Right lung (tissue), 2 donors: ENCODE measurements at regions not wholly inside any gene's neighbourhood (a gene's known extent, or its start where the extent isn't known, plus 50 kb on each side); places are given as distances from the start of the nearest gene placed in this dataset.
"Not testable (repeated sequence)": the region's sequence is repeated elsewhere in the genome, so short reads cannot be mapped to it uniquely, and the experiment has no call there.

Source experiments
- DNase-seq, 2 donors: peaks; one replicate each; pipeline ENCODE4 v3.0.0-alpha.2; 2013

DNA sequence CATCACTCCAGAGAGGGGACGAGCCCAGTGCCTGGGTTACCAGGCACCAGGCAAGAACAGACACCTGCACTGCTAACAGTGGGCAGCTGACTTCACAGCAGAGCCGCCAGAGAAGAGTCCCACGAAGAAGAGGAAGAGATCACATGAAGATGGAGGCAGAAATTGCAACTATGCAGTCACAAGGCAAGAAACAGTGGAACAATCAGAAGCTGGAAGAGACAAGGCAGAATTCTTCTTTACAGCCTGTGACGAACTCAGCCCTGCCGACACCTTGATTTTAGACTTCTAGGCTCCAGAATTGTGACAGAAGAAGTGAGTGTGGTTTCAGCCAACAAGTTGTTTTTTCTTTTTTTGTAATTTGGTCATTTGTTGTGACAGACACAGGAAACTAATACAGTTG is 59.2 kb downstream of the IL12A start:
- no peak for DNase-seq

DNA sequence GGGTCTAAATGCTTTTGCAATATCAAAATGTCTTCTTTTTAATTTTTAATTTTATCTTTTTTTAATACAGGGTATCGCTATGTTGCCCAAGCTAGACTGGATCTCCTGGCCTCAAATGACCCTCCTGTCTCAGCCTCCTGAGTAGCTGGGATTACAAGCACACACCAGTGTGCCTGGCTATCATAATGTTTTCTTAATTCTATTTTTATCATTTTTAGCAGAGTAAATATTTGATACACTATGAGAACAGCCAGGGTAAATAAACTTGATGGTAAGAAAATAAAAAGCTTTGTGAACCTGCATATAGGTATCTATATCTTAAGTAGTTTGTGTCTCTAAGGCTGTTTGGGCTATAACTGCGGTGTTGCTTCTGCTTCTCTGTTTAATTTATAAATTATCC is 60.4 kb downstream of the IL12A start:
- DNase-seq = no peak

DNA sequence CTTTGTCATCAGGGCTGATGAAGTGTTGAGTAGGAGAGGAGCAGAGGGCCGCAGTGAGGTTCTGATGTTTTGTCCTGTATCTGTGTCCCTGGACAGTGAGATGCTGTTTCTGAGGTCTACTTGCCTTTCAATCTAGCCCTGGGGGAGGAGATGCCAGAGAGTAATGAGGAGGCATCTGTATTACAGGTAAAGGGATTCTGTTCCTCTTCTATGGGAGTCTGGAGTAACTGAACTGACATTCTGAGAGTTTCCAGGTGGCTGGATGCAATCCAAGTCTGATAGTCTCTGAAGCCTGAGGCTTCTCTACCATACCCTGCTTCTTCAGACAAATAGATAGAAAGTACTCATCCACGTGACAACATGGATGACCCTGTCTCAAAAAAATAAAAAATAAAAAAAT is 60.9 kb downstream of the IL12A start:
- no peak for DNase-seq

DNA sequence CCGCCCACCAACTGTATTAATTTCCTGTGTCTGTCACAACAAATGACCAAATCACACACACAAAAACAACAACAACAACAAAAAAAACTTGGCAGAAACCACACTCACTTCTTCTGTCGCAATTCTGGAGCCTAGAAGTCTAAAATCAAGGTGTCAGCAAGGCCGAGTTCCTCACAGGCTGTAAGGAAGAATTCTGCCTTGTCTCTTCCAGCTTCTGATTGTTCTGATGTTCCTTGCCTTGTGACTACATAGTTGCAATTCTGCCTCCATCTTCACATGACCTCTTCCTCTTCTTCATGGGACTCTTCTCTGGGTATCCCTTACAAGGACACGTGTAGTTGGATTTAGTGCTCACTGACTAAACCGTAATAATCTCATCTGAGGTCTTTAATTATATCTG is 61.4 kb downstream of the IL12A start:
- DNase-seq = no peak

DNA sequence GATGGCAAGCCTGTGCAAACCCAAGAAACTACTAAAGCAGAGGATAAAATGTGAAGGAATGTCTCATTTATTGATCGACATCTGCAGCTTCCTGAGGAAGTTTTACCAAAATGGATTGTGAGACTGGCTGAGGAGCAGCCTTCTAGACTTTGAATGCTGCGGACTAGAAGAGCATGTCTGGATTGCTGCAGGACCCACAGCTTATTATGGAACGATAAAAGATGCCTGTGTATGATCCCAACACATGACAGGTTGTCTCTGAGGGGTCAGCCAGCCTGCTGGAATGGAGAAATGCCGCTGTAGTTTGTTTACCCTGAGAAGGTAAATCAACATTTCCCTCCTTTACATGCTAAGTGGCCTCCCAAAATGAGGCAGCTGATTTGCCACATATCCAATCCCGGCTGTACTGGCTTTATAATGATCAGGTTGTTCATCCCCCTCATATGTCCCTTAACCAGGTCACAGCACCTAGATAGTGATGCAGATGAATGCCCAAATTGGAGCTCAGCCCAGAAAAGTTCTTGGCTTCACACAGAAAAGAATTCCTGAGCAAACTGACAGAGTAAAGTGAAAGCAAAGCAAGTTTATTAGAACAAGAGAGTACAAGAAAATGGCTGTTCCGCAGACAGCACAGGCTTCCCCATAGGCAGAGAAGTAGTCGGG is 63.9 kb downstream of the IL12A start:
- DNase-seq = no peak

DNA sequence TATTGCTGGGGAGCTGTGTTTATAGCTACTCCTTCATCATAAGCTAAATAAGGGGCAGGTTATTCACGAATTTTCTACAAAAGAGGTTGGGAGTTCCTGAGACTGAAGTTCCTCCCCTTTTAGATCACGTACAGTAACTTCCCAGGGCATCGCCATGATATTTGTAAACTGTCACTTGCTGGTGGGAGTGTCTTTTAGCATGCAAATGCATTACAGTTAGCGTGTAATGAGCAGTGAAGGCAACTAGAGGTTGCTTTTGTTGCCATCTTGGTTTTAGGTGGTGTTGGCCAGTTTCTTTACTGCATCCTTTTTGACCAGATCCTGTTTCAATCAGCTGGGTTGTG is 64.4 kb downstream of the IL12A start:
- DNase-seq = no peak

DNA sequence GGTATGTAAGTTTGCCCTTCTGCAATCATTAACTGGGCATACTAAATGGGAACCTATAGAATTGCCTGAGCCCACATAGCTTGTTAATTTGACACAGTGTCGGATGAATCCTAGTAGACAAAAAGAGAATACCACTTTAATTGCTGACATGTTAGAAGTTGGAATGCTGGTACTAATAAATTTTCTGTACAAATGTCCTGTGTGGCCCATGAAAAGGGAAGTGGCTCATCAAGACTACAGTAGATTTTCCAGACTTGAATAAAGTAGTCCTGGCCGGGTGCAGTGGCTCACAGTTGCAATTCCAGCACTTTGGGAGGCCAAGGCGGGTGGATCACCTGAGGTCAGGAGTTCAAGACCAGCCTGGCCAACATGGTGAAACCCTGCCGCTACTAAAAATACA is 66.2 kb downstream of the IL12A start:
- not testable (repeated sequence) for DNase-seq

DNA sequence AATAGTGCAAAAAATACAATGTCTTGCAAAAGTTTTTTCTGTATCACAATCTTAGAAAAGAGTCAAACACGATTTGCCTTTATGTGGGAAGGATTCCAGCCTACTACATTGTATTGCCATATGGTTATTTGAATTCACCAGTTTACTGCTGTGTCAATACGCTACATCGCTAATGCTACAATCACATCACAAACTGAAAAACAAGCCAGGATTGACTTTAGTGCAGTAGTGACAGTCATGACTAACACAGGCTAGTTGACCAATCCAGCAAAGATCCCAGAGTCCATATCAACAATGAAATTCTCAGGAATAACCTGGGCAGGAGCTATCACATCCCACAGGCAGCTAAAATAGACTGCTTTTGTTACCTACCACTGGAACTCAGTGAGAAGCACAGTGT is 67.0 kb downstream of the IL12A start:
- DNase-seq = no peak

DNA sequence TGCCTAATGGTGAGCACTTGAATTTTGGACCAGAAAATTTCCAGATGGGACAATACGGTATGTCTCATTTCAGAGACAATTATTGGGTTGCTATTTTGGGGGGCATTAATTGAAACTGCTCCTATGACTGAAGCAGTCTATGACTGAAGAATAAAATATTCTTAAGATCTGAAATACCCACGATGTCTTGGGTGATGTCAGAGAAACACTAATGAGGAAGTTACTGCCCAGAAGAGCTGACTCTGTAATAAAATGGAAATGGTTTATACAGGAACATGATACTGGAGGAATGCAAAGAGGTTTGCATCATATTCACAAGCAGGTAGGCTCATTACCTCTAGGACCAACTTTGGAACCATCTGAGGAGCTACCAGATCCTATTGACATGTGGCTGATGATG is 68.7 kb downstream of the IL12A start:
- DNase-seq = no peak

DNA sequence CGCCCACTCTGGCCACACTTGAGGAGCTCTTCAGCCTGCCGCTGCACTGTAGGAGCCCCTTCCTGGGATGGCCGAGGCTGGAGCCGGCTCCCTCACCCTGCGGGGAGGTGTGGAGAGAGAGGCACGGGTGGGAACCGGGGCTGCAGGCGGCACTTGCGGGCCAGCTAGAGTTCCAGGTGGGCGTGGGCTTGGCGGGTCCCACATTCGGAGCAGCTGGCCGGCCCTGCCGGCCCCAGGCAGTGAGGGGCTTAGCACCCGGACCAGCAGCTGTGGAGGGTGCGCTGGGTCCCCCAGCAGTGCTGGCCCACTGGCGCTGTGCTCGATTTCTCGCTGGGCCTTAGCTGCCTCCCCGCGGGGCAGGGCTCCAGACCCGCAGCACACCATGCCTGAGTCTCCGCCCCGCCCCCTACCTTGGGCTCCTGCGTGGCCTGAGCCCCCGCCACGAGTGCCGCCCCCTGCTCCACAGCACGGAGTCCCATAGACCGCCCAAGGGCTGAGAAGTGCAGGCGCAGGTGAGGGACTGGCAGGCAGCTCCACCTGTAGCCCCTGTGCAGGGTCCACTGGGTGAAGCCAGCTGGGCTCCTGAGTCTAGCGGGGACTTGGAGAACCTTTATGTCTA is 71.9 kb downstream of the IL12A start:
- DNase-seq = no peak

DNA sequence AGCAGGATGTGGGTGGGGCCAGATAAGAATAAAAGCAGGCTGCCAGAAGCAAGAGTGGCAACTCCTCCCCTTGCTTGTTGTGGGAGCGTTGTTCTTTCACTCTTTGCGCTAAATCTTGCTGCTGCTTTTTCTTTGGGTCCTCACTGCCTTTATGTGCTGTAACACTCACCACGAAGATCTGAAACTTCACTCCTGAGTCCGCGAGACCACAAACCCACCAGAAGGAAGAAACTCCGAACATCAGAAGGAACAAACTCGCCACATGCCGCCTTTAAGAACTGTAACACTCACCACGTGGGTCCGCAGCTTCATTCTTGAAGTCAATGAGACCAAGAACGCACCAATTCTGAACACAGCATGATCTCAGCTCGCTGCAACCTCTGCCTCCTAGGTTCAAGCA is 72.9 kb downstream of the IL12A start:
- no peak for DNase-seq

DNA sequence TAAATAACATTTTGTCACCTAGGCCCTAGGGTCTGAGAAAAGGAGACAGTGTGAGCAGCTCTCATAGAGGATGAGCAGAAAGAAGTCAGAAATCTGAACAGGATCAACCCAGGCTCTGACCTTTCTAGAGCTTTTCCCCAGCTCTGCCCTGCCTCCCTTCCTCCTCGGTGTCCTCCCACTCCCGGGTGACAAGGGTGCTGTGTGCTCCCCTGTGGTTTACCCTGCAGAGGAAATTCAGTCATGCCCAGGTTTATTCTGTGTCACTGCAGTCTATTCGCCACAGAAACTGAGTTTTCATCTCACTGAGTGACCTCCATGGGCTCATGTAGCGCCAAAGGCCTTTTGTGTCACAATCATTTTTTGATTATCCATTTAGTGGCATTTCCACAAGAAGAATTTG is 76.6 kb downstream of the IL12A start:
- DNase-seq = no peak

DNA sequence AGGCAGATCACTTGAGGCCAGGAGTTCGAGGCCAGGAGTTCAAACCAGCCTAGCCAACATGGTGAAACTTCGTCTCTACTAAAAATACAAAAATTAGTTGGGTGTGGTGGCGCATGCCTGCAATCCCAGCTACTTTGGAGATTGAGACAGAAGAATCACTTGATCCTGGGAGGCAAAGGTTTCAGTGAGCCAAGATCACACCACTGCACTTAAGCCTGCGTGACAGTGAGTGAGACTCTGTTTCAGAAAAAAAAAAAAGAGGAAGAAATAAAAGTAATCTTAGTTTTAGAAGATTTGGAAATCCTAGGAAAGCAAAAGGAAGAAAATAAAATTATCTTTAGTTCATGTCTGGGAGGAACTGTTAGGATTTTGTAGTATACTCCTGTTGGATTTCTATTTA is 77.2 kb downstream of the IL12A start:
- DNase-seq = no peak

DNA sequence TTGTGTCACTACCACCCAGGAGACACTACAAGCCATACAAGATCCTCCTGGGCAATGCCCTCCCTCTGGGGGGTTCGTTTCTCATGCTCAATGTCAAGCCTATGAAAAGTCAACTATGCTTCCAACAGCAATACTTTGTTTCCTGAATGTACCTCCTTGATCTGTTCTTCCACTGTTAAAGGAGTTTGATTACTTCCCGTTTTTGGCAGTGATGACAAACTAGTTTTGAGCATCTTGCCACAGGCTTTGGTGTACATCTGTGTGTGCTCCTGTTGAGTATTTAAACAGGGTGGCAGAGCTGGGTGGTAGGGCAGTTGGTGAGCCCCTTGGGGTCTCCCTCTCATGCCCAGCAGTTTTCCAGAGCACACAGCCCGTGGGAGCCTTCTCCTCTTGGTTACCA is 81.4 kb downstream of the IL12A start:
- no peak for DNase-seq

DNA sequence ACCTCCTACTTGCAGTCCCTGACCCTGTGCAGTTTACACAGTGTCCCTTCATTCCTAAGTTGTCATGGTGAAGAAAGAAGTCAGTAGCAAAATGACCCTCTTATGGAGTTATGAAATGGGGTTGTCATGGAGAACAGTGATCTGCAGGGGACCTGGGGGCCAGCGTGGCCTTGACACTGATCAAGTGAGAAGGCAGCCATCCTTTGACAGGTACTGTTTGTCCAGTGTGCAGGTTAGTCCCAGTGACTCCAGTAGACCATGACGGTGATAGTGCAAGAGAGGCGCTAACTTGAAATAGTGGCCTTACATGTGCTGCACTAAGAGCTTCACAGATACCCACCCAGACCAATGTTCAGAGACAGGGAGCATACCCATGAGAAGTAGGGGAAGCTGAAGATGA is 87.9 kb downstream of the IL12A start:
- DNase-seq = no peak

DNA sequence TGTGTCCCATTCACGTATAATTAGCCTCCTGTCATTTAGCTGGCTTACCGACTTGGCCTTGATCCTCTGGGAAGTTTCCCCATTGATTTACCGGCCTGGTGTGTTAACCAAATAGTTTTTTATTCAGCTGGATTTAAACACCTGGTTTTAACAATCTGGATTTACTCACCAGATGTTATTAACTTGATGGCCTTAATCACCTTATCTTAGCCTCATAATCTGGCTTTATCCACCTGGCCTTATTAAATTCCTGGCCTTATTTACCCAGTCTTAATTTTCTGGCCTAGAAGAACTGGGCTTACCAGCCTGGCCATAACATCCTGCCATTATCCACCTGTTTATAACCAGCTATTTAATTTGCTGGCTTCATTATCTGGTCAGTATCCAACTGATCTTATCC is 89.9 kb downstream of the IL12A start:
- DNase-seq = no peak

DNA sequence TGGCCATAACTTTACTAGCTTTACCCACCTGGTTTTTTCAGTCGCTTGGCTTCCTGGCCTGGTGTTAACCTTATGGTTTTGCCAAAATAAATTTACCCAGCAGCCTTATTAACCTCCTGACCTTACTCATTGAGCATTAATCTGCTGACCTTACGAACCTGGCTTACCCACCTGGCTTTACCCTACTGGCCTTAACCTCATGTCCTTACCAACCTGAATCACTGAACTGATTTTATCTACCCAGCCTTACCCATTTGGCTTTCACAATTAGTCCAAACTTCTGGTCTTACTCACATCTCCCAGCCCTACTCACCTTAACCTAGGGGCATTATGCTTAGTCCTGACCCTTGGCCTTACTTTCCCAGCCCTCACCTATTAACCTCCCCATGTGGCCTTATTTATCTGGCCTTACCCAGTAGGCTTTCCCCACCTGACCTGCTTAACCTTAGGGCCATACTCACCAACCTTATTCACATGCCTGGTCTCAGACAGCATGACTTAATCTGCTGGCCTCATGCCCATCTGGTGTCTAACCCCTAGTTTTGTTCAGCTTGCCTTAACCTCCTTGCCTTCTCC is 93.4 kb downstream of the IL12A start:
- no peak for DNase-seq

DNA sequence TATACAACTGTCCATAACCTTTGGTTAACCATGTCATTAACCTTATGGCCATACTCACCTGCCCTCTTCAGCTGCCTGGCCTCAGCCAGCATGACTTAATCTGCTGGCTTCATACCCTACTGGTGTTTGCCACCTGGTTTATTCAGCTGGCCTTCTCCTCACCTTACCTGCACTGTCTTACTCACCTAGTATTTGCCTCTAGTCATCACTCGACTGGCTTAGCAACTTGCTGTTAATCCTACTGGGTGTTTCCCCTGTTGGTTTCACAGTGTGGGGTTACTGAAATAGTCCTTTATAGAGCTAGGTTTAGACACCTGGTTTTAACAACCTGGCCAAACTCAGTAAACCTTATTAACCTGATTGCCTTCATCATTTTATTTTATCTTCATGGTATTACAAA is 96.4 kb downstream of the IL12A start:
- no peak for DNase-seq

DNA sequence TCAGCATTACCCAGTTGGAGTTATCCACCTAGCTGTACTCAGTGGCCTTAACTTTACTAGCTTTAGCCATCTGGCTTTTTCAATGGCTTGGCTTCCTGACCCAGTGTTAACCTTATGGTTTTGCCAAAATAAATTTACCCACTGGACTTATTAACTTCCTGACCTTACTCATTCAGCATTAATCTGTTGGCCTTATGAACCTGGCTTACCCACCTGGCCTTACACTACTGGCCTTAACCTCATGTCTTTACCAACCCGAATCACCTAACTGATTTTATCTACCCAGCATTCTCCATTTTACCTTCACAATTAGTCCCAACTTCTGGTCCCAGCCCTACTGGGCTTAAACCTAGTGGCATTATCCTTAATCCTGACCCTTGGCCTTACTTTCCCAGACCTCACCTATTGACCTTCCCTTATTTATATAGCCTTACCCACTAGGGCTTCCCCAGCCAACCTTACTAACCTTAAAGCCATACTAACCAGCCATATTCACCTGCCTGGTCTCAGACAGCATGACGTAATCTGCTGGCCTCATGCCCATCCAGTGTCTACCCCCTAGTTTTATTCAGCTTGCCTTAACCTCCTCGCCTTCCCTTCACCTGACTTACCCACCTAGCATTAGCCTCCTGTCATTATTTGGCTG is 100.0 kb downstream of the IL12A start:
- DNase-seq = no peak

DNA sequence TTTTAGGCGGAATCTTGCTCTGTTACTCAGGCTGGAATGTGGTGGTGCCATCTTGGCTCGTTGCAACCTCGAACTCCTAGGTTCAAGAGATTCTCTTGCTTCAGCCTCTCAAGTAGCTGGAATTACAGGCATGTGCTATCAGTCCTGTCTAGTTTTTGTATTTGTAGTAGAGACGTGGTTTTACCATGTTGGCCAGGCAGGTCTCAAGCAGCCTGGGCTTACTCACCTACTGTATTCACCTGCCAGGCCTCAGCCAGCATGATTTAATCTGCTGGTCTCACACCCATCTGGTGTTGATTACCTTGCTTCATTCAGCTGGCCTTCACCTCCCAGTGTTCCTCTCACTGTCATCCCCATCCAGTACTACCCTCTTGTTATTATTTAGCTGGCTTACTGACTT is 102.0 kb downstream of the IL12A start:
- no peak for DNase-seq

DNA sequence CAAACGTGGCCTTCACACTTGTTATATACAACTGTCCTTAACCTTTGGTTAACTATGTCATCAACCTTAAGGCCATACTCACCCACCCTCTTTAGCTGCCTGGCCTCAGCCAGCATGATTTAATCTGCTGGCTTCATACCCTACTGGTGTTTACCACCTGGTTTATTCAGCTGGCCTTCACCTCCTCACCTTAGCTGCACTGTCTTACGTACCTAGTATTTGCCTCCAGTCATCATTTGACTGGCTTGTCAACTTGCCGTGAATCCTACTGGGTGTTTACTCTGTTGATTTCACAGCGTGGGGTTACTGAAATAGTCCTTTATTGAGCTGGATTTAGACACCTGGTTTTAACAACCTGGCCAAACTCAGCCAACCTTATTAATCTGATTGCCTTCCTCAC is 102.8 kb downstream of the IL12A start:
- DNase-seq = no peak

DNA sequence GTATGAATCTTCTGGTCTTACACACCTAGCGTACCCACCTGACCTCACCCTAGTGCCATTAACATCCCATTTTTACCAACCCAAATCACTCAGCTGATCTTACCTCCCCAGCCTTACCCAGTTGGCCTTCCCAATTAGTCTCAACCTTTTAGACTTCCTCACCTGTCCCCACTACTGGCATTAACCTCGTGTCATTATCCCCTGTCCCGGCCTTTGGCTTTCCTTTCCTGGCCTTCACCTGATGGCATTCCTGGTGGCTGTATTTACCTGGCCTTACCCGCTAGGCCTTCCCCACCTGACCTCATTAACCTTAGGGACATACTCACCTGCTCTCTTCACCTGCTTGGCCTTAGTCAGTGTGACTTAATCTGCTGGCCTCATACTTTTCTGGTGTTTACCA is 104.1 kb downstream of the IL12A start:
- DNase-seq = no peak

DNA sequence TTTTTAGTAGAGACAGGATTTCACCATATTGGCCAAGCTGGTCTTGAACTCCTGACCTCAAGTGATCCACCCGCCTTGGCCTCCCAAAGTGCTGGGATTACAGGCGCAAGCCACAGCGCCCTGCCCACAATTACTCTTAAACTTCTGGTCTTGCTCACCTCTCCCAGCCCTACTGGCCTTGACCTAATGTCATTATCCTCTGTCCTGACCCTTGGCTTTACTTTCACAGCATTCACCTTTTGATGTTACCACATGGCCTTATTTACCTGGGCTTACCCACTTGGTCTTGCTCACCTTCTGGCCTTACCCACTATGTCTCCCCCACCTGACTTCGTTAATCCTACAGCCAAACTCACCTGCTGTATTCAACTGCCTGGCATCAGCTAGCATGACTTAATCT is 105.9 kb downstream of the IL12A start:
- DNase-seq = no peak

DNA sequence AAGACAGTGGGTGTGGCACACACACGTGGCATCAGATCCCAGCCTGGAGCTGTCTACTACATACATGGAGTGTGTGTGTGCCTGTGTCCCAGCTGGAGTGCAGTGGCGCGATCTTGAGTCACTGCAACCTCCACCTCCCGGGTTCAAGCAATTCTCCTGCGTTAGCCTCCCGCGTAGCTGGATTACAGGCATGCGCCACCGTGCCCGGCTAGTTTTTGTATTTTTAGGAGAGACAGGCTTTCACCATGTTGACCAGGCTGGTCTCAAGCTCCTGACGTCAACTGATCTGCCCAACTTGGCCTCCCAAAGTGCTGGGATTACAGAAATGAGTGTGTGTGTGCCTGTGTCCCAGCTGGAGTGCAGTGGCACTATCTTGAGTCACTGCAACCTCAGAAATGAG is 108.8 kb downstream of the IL12A start:
- no peak for DNase-seq
